ENCODE measurements at regions not wholly inside any gene's neighbourhood (a gene's known extent, or its start where the extent isn't known, plus 50 kb on each side); places are given as distances from the start of the nearest gene placed in this dataset.

DNA sequence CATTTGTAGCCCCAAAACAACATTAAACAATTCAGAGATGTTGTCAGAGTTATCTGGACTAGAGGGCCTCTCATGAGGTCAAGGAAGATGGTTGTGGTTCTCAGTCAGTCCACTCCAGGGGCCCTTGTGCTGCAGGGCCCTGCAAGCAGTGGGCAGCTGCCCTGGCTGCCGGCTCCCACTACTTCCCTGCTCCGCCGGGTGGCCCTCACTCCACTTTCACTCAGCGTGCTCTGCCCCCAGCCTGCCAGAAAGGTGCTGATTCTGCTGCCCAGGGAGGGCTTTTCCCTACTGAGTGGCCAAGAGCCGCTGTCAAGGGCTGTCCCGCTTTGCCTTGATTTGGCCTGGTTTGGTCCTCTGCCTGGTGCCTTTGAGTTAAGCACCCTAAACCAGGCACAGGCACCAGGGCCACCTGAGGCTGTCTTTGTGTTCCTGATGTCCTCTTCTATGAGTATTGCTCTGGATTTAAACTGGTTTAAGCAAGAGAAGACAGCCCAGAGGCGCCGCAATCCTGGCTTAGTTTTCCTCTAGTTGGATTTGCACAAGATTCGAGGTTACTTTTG, 117.2 kb downstream of the GADD45G start:
- TF ChIP-seq, protein P1, sequence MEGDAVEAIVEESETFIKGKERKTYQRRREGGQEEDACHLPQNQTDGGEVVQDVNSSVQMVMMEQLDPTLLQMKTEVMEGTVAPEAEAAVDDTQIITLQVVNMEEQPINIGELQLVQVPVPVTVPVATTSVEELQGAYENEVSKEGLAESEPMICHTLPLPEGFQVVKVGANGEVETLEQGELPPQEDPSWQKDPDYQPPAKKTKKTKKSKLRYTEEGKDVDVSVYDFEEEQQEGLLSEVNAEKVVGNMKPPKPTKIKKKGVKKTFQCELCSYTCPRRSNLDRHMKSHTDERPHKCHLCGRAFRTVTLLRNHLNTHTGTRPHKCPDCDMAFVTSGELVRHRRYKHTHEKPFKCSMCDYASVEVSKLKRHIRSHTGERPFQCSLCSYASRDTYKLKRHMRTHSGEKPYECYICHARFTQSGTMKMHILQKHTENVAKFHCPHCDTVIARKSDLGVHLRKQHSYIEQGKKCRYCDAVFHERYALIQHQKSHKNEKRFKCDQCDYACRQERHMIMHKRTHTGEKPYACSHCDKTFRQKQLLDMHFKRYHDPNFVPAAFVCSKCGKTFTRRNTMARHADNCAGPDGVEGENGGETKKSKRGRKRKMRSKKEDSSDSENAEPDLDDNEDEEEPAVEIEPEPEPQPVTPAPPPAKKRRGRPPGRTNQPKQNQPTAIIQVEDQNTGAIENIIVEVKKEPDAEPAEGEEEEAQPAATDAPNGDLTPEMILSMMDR (conservative IDR thresholded peaks at IDR 0.05 in 1 of 2, IDR thresholded peaks at IDR 0.05 in 1 of 2; ENCODE audit: extremely low read depth in 1 of 2, insufficient read depth in 1 of 2, low read depth in 1 of 2, low read length in 2 of 2) = no peak
- TF ChIP-seq EZH2 (IDR thresholded peaks at IDR 0.05; ENCODE audit: borderline replicate concordance, low read length) = no peak

All from mammary epithelial cell (primary cell).